Activated naive CD8-positive, alpha-beta T cell treated with anti-CD3 and anti-CD28 coated beads for 36 hours (primary cell): ENCODE measurements at regions not wholly inside any gene's neighbourhood (a gene's known extent, or its start where the extent isn't known, plus 50 kb on each side); places are given as distances from the start of the nearest gene placed in this dataset.
"Not testable (repeated sequence)": the region's sequence is repeated elsewhere in the genome, so short reads cannot be mapped to it uniquely, and the experiment has no call there.

Experiments used
- DNase-seq: peaks from one replicate; pipeline ENCODE4 v3.0.0; 2021
- H3K27ac Mint-ChIP-seq: one replicate; pipeline ENCODE4 v1.8.0; 2022; ENCODE audit warnings: mild to moderate bottlenecking, moderate library complexity, mixed read lengths
- H3K27me3 Mint-ChIP-seq: one replicate; pipeline ENCODE4 v1.8.0; 2022; ENCODE audit warnings: mild to moderate bottlenecking, mixed read lengths
- H3K36me3 Mint-ChIP-seq: one replicate; pipeline ENCODE4 v1.8.0; 2021; ENCODE audit warnings: mild to moderate bottlenecking, mixed read lengths
- H3K4me1 Mint-ChIP-seq: one replicate; pipeline ENCODE4 v1.8.0; 2021; ENCODE audit warnings: mixed read lengths
- H3K4me3 Mint-ChIP-seq: one replicate; pipeline ENCODE4 v1.8.0; 2022; ENCODE audit warnings: mild to moderate bottlenecking, moderate library complexity, mixed read lengths
- H3K9me3 Mint-ChIP-seq: one replicate; pipeline ENCODE4 v1.8.0; 2022; ENCODE audit warnings: mixed read lengths

DNA sequence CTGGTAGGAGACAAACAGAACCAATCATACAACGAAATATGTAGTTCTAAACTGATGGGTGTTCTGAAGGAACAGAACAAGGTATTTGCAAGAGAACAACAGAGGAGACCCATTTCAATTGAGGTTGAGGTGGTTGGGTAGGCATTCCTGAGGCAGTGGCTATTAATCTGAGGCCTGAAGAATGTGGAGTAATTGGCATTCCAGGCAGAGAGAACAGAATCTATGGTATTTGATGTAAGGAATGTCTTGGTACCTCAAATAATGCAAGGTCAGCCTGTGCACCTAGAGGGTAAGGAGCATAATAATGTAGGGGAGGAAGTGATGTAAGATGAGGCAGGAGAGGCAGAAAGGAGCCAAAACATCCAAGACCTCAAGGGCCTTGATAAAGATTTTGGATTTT, 109.5 kb upstream of the TEX13C start:
- Mint-ChIP-seq H3K27me3 (peaks cover 21% of the 10 kb centered on the region), H3K4me3 (no peak overlapping the region), H3K36me3 (no peaks in the 10 kb centered on the region), H3K4me1 (peaks cover 7% of the 10 kb centered on the region), H3K9me3 (no peaks in the 10 kb centered on the region), H3K27ac (no peak overlapping the region)
- DNase-seq: no peak

DNA sequence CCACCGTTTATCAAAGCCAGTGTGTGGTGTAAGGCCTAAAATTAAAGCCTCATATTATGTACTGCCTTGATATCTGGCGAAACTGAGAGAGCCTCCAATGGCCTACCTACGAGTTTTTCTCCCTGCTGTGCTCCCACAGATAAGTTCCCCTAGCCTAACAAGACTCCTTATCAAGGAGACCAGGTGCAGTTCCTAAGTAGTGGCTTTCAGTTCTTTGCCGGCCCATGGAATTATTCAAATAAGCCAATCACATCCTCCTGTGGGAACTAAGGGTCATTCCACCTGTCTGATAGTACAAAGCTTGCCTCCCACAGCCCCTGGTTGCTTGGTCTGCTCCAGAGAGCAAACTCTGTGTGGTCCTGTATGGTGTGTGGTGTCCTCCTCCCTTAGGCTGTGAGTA, 99.8 kb upstream of the TEX13C start:
- DNase-seq: no peak
- Mint-ChIP-seq H3K36me3 (no peaks in the 10 kb centered on the region), H3K4me1 (no peaks in the 10 kb centered on the region), H3K9me3 (no peaks in the 10 kb centered on the region), H3K4me3 (no peak overlapping the region), H3K27ac (no peak overlapping the region), H3K27me3 (peaks cover 7% of the 10 kb centered on the region)

DNA sequence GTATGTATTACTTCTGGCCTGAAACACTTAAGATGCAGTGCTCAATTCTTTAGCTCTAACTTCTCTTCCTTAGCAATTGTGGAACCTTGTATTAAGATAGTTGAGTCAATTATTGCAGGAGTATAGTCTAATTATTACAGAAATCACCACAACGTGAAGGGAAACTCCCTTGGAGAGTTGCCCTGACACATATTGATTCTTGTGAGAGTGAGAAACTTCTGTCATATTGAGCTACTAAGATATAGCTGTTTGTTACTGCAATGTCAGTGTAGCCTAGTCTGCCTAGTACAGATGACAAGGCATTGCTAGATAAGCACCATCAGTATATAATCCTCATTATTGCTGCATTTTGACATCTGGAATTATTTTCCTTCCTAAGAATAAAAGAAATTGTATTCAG, 82.7 kb upstream of the TEX13C start:
- Mint-ChIP-seq H3K27ac (no peak overlapping the region), H3K36me3 (no peaks in the 10 kb centered on the region), H3K9me3 (no peaks in the 10 kb centered on the region), H3K27me3 (no peaks in the 10 kb centered on the region), H3K4me3 (no peak overlapping the region), H3K4me1 (no peaks in the 10 kb centered on the region)
- DNase-seq: no peak

DNA sequence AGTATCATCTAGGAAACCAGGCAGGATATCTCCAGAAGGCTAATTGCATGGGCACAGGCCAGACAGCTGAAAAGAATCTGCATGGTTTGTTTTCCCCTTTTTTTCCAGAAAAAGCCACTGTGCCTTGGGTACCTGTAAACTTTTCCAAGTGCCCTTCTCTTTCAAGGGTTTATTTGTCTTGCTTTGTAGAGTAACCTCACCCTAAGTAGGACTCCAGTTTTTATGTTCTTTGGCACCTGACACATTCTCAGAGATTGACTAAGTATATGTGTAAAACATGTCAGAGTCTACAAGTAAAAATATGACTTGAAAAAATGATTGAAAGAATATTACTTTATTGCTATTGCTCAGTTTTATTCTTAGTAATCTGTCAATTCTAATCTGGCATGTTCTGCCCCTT, 70.7 kb upstream of the TEX13C start:
- Mint-ChIP-seq H3K36me3 (no peaks in the 10 kb centered on the region), H3K4me1 (no peaks in the 10 kb centered on the region), H3K4me3 (no peak overlapping the region), H3K9me3 (peaks cover 1% of the 10 kb centered on the region), H3K27ac (no peak overlapping the region), H3K27me3 (no peaks in the 10 kb centered on the region)
- DNase-seq: no peak

DNA sequence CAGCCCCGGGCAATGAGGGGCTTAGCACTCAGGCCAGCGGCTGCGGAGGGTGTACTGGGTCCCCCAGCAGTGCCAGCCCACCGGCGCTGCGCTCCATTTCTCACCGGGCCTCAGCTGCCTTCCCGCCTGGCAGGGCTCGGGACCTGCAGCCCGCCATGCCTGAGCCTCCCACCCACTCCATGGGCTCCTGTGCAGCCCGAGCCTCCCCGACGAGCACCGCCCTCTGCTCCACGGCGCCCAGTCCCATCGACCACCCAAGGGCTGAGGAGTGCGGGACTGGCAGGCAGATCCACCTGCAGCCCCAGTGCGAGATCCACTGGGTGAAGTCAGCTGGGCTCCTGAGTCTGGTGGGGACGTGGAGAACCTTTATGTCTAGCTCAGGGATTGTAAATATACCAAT, 63.9 kb upstream of the TEX13C start:
- H3K36me3 Mint-ChIP-seq, H3K27me3 Mint-ChIP-seq, H3K4me1 Mint-ChIP-seq, H3K4me3 Mint-ChIP-seq, H3K27ac Mint-ChIP-seq, H3K9me3 Mint-ChIP-seq, DNase-seq: not testable (repeated sequence)

DNA sequence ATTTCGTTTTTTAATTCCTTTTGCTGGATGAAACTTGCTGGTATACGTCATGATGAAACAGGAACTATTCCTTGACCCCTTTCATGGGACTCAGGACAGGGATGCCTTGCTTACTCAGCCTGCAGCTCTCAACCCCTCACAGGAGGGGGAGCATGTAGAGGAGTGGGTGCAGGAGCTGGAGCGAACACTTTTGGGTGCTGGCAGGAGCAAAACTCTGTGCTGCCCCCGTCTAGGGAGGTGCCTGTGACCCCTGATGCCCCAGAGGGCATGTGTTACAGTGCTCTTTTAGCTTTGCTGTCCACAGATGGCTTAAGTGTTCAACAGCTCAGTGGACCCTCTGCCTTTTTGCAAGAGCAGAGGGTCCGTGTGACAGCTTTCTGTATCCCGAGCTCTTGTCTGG, 56.8 kb upstream of the TEX13C start:
- Mint-ChIP-seq H3K36me3 (peaks cover 2% of the 10 kb centered on the region), H3K27ac (no peak overlapping the region), H3K4me1 (no peaks in the 10 kb centered on the region), H3K27me3 (peaks cover 5% of the 10 kb centered on the region), H3K4me3 (no peak overlapping the region), H3K9me3 (peaks cover 8% of the 10 kb centered on the region)
- no peak for DNase-seq

DNA sequence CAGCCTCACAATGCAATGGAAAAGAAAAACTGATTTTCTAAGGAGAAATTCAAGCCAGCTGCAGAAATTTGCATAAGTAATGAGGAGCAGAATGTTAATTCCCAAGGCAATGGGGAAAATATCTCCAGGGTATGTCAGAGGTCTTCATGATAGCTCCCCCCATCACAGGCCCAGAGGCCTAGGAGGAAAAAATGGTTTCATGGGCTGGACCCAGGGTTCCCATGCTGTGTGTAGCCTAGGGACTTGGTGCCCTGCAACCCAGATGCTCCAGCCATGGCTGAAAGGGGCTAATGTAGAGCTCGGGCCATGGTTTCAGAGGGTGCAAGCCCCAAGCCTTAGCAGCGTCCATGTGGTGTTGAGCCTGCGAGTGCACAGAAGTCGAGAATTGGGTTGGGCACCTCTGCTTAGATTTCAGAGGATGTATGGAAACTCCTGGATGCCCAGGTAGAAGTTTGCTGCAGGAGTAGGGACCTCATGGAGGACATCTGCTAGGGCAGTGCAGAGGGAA, 53.5 kb upstream of the TEX13C start:
- Mint-ChIP-seq H3K36me3 (peaks cover 2% of the 10 kb centered on the region), H3K9me3 (peaks cover 10% of the 10 kb centered on the region), H3K27ac (no peak overlapping the region), H3K27me3 (peaks cover 5% of the 10 kb centered on the region), H3K4me1 (no peaks in the 10 kb centered on the region), H3K4me3 (no peak overlapping the region)
- no peak for DNase-seq
